CD4-positive, alpha-beta T cell treated with Interleukin-17A for 4 hours (primary cell): ENCODE measurements at regions not wholly inside any gene's neighbourhood (a gene's known extent, or its start where the extent isn't known, plus 50 kb on each side); places are given as distances from the start of the nearest gene placed in this dataset.

ENCODE experiments used
- DNase-seq: peaks from one replicate; pipeline ENCODE4 v3.0.0-alpha.2; 2020; ENCODE audit warnings: mixed read lengths

DNA sequence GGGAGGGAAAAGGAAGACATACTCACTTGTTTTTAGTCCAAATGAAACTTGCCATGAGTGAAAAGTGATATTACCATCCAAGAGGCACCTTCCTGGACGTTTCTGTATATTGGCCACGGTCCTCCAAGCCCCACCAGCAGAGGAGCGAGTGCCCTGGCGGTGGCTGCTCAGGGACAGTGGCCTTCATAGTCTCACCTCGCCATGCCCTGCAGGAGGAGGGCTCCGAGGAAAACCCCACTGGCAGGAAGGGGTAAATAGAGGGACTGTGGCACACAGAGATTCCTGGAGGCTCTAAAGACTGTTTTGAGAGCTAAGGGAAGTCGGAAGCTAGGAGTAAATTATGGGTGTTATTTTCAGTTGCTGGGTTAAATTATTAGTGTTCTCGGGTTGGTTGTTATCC is 98.4 kb upstream of the UBL3 start:
- no peak for DNase-seq

GRCh38 chr13:29948244-29948643 is 97.8 kb upstream of the UBL3 start:
- DNase-seq = no peak

DNA sequence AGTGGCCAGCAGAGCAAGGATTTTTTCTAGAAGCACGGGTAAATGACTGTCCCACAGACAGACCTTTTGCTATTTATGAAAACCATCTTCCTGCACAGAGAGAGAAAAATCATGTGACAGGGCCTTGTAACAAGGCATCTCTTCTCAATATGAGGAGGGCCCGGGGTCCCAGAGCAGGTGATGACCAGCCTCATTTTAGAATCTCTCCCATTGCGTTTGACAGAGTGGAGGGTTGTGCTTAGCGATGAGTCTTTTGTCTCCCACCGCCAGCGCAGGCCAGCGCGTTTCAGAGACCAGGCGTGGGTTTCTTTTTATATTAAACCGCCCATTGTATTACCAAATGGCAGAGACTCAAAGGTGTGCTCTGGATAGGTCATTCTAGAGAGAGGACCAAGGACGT is 97.4 kb upstream of the UBL3 start:
- no peak for DNase-seq

DNA sequence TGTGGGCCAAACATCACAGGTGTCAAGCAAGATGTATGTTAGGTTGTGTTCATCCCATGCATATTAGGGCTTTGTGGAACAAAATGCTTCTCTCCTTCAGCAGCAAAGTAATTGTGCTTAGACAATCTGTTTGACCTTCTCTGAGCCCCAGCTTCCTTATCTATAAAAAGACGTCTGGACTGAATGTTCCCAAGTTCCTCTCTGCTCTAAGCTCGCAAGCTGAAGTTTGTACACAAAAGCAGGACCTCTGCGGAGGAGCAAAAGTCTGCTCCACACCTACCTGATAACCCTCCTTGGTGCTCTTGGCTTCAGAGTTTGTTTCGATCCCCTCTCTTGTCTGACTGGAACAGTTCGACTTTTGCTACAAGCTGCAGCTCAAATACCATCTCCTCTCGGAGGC is 95.7 kb upstream of the UBL3 start:
- no peak for DNase-seq

DNA sequence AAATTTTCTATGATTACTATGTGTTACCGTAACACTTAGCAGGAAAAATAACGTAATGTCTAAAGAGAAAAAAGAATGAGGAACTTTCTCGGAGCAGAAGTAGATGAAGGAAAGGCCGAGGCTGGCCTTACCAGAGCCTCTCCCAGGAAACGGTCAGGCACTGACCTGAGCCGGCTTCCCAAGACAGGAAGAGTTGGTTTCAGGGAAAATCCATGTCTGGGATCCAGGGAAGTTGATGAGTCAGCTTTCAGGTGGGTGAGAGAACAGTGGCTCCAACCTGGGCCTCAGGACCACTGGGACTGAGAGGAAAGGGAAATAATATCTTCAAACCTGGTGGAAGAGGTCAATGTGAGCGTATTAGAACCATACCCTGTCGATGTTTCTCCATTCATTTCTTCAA is 93.3 kb upstream of the UBL3 start:
- no peak for DNase-seq

DNA sequence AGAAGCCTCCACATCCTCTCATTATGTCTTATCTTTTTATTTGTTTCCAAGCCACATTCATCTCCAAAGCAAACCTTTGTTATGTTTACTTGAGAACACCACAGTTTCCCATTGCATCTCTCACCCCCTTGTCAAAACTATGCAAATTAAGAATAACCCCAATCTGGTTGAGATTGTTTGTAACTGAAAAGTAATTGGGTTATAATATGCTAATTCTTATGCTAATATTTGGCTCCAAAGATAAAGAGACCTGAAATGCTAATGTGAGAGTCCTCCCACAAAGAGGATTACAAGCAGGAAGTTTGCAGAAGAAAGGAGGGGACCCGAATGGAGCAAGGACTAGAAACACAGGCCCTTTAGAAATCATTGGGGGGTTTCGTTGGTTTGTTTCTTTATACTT is 92.9 kb upstream of the UBL3 start:
- no peak for DNase-seq

GRCh38 chr13:29940715-29941114 is 90.3 kb upstream of the UBL3 start:
- DNase-seq = no peak

GRCh38 chr13:29939158-29939557 is 88.7 kb upstream of the UBL3 start:
- no peak for DNase-seq

GRCh38 chr13:29937841-29938240 is 87.4 kb upstream of the UBL3 start:
- peak; percentile 71 for DNase-seq

GRCh38 chr13:29937379-29937778 is 87.0 kb upstream of the UBL3 start:
- no peak for DNase-seq

DNA sequence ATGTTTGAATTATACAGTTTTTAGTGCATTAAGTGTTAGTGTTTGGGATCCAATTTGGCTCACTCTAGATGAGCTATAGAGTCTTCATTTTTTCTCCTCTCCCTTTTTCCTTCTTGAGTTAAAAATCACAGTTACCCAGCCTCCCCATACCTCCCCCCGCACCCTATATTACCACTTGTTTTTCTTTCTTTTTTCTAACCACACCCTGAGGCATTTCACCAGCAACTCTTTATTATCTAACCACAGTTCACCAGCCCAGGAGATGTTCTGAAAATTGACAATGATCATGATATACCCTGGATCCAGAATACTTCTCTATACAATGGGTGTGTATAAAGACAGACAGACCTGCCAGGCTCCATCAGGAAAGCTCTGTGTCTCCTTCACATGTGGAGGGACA is 86.5 kb upstream of the UBL3 start:
- DNase-seq = no peak

GRCh38 chr13:29936051-29936813 is 85.8 kb upstream of the UBL3 start:
- peak; percentile 53 for DNase-seq

DNA sequence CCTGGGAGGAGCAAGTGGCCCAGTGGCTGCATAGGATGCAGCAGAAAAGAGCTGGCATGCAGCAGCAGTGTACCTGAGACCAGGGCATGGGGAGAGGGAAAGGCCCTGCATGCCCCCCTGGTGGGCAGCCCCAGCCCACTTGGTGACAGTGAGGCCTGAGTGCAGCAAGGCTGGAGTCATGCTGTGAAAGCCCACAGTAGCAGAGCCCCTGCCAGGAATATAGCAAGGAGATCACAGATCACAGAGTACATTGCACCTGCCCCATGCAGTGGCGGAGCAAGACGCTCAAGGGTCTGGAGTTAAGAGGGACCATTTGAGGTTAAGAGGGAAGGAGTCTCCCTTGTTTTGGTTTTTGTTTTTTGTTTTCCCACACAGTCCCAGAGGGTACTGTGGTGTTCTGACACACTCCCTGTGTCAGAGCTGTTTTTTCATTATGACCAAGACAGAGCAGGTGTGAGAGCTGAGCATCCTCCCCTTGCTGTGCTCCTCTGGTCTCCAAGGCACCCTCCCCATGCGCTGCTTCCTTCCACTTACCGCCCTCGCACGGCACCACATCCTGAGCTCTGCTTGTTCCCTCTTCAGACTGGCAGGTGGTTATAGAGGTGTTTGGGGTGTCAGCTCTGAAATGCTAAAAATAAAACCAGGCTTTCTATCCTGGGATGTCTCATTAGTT is 85.0 kb upstream of the UBL3 start:
- DNase-seq = peak; percentile 84

GRCh38 chr13:29934531-29935308 is 84.3 kb upstream of the UBL3 start:
- DNase-seq = peak; percentile 34

DNA sequence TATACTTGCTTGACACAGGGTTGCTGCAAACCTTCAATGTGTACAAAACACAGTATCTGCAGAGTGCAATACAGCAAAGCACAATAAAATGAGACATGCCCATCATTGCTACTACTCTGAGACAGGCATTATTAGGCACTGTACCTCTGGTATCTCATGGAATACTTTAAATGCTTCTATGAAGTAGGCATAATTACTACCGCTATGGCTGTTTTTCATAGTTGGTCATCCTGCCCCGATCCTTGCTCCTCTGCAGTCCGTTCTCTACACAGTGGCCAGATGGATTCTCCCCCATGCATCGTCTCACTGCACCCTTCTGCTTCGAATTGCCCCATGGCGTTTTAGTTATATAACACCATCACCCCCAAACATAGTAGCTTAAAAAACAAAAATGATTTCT is 83.0 kb upstream of the UBL3 start:
- DNase-seq = no peak

- no peak for DNase-seq
Measured at GRCh38 chr13:29931696-29932095, 81.3 kb upstream of the UBL3 start.

DNA sequence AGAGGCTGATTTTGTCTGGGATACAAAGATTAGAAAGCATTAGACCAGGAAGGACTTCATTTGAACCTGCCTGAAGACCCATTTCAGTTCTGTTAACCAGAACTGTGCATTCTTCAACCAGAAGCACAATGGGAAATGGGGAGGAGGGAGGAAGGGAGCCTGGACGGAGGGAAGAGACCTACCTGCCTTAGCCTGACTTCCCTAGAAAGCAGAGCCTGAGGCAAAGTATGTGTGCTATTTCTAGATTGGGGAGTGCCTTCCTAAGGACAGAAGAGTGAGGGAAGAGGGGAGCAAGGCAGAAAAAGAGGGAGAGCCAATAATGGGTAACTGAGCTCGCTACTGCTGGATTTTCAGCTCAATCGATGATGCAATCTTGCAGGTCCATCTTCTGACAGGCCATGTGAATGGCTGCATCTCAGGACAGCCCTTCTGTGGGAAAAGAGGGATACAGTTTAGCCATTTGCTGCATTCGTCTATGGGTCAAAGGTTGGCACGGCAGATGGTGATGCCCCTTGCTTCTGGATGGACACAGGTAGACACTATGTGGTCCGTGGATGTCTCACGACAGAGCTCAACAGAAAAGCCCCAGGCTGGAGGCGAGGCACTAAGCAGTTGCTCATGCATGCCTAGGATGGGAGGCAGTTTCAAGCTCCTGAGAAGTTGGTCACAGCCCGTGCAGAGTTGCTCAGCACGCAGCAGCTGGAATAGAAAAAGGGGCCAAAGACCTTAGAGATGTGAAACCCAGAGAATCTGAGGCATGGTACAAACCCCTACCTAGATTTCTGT is 78.8 kb upstream of the UBL3 start:
- no peak for DNase-seq

- no peak for DNase-seq
Measured at GRCh38 chr13:29926098-29926476, 75.7 kb upstream of the UBL3 start.

DNA sequence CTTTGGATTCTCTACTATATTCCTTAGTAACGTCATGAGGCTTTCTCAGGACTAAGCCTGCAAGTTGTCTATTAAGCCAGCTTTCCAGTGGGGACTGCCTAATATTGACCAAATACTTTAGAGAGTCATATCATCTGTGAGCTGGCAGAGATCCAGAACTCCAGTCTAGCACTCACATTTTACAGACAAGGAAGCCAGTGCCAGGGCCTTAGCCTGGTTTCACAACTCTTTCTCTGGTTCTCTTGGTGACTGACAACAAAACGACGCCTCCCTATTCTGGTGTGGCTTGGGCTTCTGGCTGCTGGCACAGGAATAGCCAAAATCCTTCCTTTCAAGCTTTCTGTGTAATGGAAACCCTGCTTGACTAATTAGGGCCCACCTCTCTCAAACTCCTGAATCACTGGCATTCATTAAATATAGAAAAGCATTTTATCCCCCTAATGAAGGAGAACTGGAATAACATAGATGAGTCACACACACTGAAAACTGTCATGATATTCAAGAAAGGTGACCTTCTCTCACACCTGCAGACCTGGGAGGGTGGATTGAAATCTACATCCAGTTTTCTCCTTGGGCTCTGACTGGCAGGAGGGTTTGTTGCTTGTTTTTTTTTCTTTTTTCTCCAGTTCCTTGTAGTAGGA is 75.2 kb upstream of the UBL3 start:
- DNase-seq = no peak

GRCh38 chr13:29924482-29925350 is 74.3 kb upstream of the UBL3 start:
- DNase-seq = no peak
